GM19463 (cell line): ENCODE measurements at regions not wholly inside any gene's neighbourhood (a gene's known extent, or its start where the extent isn't known, plus 50 kb on each side); places are given as distances from the start of the nearest gene placed in this dataset.
"Not testable (repeated sequence)": the region's sequence is repeated elsewhere in the genome, so short reads cannot be mapped to it uniquely, and the experiment has no call there.

Experiments
- ATAC-seq: cut with Tn5 transposase; IDR thresholded peaks from one replicate; pipeline ENCODE4 v1.9.1; 2021; ENCODE audit warnings: mild to moderate bottlenecking, moderate library complexity; ENCODE audit not compliant: unreplicated experiment

DNA sequence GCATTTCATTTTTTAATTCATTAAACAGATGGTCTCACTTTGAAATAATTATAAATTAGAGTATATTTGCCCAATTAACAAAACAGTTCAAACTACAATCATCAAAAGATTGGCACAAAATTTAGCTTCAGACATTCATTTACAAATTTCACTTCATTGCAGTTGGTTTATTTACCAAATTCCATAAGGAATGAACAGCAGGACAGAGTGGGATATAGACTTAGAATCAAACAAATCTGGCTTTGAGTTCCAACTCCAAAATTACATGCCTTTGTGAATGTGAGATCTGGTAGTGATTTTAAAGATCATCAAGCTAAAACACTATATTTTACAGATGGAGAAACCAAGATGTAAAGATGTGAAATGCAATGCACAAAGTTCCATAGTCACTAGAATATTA lies 310.7 kb upstream of the CNTN5 start:
- no peak for ATAC-seq

DNA sequence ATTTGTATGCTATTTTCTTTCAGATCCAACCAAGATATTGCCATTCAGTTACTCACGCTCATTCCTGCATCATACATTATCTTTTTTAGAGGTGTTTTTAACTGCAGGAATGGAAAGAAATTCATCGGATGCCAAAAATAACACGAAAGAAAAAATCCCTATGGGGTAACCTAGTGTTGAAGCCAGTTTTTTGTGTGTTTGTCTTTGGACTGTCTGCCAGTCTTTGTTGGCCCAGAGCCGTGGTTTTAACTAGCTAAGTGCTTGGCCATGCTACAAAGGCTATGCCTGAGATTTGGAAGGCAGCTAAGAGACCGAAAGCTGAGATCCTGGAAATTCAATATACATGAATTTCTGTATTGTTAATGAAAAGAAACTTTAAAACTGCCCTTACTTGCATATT lies 309.8 kb upstream of the CNTN5 start:
- no peak for ATAC-seq

DNA sequence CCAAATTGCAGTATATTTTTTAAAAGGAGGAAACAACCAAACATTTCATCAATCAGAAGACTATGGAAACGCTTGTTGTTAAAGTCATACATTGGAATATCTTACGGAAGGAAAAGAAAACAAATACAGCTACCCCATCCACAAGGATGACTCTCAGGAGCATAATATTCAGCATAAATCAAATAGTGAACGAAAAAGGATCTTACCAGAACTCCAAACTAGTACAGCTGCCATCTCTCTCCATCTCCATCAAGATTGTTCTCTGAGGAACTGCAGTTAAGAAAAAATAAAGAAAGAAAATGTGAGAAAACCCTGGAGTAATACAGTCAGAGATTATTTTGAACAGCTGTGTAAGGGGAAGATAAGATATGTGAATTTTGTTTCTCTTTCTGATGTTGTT lies 299.8 kb upstream of the CNTN5 start:
- no peak for ATAC-seq

DNA sequence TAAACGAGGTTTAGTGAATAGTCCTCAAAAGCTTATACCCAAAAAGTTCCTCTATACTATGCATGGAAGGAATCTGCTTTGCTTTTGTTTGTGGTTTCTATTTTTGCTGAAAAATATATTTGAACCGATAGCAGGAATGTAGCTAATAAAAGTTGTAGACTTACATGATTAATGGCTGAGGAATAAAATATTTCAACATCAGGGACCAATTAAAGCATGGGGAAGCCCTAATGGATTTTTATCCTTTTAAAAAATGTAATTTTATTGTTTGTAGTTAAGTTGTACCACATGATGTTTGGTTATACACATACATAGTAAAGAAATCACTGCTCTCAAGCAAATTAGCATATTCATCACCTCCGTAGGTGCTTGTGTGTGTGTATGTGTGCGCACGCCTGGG lies 295.3 kb upstream of the CNTN5 start:
- no peak for ATAC-seq

DNA sequence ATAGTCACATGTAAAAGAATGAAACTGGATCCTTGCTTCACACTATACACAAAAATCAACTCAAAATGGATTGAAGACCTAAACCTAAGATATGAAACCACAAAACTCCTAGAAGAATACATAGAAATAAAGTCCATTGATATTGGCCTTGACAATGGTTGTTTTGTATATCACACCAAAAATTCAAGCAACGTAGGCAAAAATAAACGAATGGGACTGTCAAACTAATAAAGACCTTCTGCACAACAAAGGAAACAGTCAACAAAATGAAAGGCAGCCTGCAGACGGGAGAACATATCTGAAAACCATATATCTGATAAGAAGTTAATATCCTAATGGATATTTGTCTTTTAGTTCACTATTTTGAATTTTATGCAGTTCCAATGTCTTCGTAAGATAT lies 292.3 kb upstream of the CNTN5 start:
- no peak for ATAC-seq

DNA sequence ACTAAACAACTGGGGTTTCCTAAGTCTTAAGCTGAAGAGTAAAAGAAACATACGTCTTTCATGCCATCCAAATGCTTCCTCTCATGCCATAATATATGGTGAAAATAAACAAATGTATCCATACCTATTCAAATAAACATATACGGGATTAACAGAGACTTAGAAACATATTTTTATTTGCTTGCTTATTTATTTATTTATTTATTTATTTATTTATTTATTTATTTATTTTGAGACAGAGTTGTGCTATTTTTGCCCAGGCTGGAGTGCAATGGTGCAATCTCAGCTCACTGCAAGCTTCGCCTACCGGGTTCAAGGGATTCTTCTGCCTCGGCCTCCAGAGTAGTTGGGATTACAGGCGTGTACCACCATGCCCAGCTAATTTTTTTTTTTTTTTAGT lies 291.6 kb upstream of the CNTN5 start:
- no peak for ATAC-seq

DNA sequence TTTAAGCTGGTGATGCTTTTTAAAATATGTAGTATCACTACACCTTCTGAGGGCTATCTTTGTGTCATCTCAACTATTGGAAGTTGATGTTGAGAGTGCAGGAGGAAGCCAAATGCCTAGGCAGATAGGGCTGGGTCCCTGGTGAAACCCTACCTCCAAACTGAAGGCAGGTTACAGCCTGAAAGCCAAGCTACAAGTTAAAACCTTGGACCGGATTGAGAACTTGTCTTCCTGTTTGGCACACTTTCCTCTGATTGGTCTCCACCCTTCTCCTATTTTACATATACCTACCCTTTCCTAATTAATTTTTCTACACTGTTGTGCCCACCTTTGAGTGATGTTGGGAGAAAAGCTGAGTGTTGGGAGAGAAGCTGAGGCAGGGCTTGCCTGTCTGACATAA lies 287.8 kb upstream of the CNTN5 start:
- no peak for ATAC-seq

DNA sequence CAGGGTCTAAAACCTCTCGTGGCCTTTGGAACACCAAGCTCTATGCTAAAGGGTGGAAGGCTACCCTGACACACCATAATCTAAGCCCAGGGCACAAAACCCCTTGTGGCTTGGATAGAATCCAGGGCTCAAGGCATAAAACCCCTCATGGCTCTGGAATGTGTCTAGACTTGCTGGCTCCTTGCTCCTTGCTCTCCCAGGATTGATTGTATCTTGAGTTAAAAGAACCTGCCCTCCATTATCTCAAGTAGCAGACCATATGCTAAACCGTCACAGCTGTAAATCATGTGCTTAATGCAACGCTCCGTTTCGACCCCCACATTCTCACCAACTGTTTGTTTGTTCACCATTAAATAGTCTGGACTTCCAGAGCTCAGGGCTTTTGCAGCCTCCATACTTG lies 287.4 kb upstream of the CNTN5 start:
- ATAC-seq, result not testable (repeated sequence)

DNA sequence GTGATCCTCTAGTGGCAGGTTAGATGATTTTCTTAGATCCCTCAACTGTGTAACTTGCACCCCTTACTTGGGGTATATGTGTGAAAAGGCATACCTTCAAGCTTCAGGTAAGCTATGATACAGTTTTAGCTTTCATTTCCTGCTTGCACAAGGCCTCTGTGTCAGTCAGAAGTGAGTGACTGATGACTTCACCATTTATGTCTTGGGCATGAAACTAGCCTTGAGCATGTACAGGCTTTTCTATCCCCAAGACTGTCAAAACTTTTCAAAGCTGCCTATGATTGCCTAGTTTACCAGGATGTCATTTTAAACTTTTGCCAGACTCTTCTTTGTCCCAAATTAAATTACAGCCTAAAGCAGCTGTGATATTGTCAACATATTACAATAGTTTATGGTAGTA lies 286.1 kb upstream of the CNTN5 start:
- ATAC-seq, result no peak

DNA sequence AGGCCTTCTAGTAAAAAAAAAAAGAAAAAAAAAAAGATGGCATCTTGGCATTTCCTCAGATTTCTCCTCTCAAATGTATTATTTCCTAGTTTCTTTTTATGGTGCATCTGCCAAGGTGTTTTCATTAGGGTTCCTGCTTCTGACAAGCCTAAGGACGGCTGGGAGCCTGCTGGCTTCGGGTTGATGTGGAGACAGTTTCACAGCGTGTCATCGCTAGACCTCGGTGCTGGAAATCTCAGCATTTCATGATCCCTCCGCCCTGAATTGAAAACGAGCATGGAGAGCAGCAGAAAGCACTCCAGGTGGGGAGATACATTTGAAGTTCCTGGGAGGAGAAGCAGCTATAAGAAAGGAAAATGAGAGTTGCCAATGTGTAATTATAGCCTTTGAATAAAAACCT lies 283.9 kb upstream of the CNTN5 start:
- no peak for ATAC-seq

DNA sequence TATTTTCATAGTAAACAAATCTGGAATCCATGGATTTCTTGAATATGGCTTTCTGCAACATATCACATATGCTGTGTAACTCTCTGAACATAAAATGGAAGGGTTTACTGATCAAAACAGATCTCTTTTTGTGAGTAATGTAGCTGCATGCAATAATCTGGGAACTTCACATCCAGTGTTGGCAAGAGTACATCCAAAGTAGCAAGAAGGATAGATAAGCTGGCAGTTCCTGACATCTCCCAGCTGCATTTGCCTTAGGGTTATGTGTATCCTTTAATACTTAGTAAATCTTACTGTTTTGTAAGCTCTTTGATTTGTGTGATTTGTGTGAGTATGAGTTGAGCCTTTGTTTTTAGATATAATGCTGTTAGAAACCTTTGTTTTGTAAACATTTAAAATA lies 280.4 kb upstream of the CNTN5 start:
- no peak for ATAC-seq

DNA sequence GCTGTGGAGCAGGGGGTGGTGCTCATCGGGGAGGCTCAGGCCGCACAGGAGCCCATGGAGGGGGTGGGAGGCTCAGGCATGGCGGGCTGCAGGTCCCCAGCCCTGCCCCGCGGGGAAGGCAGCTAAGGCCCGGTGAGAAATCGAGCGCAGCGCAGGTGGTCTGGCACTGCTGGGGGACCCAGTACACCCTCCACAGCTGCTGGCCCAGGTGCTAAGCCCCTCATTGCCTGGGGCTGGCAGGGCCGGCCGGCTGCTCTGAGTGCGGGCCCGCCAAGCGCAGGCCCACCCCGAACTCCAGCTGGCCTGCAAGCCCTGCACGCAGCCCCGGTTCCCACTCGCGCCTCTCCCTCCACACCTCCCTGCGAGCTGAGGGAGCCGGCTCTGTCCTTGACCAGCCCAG lies 257.3 kb upstream of the CNTN5 start:
- not testable (repeated sequence) for ATAC-seq

DNA sequence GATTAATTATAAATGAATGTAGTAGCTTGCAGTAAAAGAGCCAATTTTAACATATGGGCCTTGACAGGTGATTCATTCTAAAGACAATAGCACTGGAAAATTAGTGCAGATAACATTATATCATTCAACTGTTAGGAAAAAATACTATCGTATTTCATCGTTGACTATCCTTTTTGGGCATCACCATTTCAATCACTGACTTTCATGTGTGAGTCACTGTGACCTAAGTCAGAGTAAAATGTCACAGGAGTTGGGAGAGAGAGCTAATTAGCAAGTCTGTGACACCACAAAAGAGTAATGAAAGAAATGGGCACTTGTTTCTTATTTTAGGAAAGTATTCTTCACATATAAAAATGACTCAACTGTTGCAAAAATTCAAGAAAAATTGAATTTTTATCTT lies 253.8 kb upstream of the CNTN5 start:
- ATAC-seq, result no peak

DNA sequence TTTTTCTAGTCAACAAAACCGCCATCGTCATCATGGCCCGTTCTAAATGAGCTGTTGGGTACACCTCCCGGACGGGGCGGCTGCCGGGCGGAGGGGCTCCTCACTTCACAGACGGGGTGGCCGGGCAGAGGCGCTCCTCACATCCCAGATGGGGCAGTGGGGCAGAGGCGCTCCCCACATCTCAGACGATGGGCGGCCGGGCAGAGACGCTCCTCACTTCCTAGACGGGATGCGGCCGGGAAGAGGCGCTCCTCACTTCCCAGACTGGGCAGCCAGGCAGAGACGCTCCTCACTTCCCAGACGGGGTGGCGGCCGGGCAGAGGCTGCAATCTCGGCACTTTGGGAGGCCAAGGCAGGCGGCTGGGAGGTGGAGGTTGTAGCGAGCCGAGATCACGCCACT lies 250.7 kb upstream of the CNTN5 start:
- ATAC-seq, result not testable (repeated sequence)

DNA sequence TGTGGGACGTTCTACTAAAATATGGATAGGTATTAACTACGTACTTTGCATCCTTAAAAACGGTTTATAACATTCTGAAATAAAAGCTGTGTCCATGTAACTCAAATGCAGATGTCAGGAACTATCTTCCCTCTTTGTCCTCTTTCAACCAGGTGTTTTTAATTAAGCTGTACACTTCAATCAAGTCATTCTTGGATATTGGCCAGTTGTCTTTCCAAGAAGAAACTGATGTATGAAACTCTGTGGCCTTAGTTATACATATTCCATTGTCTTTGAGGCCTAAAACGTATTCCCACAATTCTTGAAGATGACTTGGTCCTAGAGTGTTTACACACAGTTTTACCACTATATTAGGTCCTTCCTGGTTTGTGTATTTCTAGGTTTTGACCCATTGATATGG lies 249.0 kb upstream of the CNTN5 start:
- no peak for ATAC-seq

DNA sequence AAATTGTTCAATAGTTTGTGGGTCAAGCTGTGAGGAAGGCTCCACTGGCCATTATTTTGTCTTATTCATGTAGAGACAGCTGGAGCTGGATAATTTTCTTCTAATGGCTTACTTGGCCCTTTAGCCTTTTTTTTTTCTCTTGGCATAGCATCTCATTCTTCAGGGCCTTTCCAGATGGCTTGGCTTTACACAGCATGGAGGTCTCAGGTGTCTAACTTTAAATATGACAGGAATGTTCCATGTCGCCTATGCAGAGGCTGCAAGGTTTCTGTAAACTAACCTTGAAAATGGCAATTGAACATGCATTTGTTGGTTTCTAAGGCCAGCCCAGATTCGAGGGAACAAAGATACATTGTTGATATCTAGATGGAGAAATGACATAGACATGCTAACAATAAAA lies 247.9 kb upstream of the CNTN5 start:
- no peak for ATAC-seq

DNA sequence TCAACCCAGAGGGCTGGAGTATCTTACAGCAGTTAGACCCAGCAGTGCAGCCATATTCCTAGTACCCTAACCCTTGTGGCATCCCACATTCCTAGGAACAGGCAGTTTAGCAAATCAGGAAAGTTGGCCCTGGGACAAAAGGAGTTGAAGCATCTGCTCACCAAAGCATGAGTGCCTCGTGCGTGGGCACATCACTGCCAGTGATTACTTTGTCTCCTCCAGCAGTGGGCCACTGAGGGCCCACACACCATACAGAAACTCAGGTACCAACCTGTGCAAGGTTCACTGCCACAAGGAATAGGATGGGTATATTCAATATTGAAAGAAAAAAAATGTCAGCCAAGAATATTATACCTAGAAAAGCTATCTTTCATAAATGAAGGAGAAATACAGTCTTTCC lies 227.5 kb upstream of the CNTN5 start:
- no peak for ATAC-seq

DNA sequence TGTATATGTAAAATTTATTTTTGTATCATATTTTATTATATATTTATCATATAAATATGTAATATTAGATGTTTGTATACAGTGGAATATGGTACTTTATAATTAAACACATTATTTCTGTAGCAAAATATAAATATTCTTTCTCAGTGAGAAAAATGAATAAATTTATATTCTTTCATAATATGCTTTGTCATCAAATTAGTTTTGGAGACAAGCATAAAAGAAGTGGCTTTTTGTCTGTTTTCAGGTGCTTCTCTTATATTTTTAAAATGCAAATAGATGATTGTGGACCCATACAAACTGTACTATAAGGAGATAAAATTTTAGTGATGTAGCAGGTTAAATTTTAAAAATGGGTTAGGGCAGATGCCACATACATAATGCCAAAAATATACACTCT lies 222.4 kb upstream of the CNTN5 start:
- no peak for ATAC-seq

DNA sequence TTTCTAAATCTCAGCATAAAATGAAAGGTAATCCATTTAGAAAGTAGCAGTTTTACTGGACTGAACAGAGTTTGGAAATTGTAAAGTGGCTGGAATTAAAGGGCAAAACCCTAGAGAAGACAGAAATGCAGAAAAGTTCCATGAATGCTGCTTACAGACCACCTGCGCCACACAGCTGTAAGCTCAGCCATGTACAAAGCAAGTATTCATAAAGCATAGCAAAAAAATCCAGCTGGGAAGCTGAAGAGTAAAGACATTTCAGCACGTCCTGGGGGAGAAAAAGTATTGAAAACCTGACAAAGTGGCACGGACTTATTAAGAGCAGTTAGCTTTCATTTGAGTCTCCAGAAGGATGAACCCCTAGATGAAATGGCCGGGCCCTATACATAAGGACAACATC lies 220.1 kb upstream of the CNTN5 start:
- ATAC-seq, result no peak

DNA sequence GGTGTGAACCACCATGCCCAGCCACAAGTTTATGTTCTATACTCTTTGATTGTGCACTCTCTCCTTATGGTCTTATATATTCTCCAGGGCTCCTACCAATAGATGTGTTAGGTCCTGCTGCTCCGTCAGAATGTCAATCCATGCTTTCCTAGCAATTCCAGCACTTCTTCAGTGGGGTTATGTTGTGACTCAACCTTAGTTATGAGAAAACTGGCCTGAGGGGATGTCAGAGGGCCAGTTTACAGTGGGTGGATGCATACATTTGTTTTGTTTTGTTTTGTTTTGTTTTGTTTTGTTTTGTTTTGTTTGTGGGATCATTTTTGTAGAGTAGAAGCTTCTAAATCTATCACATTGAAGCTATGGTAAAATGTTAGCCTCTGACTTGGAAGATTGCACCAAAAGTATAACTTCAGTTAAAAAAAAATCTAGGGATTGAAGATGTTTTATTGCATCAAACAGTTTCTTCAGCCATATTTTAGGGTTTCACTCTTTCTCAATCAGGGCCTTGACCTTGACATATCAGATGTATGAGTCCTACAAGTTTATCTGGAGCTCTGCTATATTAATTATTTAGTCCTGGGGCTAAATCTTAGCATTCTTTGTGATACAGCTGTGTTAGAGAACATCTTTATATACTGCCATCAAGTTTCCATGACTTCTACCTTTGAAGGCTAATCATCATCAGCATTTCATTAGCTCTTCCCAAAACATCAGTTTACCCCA lies 191.6 kb upstream of the CNTN5 start:
- no peak for ATAC-seq

DNA sequence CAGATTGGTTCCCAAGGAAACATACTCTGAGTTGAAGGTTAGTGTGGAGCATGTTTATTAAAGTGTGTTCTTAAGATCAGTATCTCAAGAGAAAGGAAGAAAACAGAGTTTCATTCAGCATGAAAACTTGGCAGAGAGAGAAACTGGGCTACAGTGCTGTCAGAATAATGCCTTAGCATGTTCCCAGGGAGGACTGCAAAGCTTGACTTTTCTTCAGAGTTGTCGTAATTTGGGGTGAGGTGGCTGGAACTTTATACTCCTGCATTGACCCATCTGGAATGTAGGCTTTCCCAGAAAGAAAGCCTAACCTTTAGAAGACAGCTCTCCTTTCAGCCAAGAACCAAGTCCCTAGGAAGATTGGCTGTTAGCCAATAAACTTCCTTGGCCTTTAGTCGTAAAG lies 190.8 kb upstream of the CNTN5 start:
- no peak for ATAC-seq

DNA sequence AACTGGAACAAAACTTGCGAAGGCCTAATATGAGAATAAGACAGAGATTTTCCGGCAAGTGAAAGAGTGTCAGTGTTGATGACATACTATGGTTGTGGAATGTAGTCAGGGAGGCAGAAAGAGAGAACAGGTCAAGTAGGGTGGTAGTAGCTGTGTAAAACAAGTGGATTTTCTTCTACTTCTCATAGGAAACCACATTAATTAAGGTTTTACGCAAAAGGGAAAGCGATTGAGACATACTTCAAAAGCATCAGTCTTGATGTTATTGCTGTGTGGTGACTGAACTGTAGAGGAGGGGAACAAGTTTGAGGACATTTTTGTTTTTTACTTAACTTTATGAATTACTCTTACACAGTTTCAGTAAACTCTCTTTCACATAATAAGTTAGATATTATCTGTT lies 186.0 kb upstream of the CNTN5 start:
- no peak for ATAC-seq

DNA sequence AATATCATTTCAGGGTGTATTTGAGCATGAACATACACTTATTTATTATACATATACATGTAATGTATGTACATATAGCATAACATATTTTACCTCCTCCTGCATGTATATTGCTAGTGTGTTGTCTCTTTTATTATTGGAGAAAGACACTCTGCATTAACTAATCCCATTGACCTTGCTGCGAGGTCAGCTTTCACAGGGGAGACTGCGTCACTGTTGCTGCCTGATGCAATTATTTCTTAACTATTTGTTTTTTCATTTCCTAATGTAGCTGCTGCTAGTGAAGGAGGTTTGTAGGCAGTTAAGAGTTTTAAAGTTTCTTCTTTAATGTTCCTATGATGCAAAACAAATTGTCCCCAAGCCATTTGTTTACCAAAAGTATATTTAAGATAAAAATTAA lies 185.4 kb upstream of the CNTN5 start:
- no peak for ATAC-seq

DNA sequence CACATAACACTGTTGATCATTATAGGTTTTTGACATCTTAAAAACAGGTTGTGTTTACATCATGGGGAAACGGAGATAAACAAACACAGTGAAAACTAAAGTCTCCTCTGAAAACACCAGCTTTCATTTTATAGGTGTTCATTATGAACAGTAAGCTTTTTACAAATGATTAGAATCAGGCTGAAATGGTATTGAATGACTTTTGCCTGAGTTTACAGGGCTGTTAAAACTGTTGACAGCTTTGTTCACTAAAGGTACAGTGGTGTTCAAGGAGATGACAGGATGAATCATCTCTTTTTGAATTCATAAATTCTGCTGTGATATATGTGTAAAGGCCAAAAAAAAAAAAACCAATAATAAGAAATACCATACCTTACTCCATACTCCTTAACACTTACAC lies 184.6 kb upstream of the CNTN5 start:
- ATAC-seq, result no peak
